ENCODE measurements at regions not wholly inside any gene's neighbourhood (a gene's known extent, or its start where the extent isn't known, plus 50 kb on each side); places are given as distances from the start of the nearest gene placed in this dataset.

- DNase-seq (ENCODE audit: low read depth in 2 of 2, low spot score in 1 of 2): no peak
Measured at GRCh38 chr12:125193376-125194152, 128.3 kb downstream of the AACS start.

DNA sequence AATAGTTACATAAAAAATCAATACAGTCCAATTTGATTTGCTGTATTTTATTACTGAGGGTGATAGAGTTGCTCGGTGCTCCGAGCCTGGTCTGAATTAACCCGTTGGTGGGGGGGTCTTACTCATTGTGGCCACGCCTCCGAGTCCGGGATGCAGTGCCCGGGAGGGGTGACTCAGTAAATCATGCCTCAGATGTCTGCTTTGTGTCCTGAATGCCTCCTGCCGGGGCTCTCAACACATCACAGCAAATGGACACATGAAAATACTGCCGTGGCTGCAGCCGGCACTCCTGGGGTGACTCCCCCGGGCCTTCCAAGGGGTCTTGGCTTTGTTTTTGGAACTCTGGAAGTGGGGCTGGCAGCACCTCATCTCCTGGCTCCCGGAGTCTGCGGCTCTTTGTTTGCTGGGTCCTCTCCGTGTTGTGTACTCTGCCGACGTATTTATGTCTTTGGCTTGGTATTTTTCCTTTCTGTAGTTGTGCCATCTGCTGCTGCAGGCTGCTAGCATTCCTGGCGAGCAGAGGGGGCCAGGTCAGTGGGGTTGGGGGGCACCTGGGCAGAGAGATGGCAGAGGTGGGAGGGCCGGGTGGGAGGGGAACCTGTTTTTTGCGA lies 129.0 kb downstream of the AACS start:
- DNase-seq (ENCODE audit: low read depth in 2 of 2, low spot score in 1 of 2): no peak

DNA sequence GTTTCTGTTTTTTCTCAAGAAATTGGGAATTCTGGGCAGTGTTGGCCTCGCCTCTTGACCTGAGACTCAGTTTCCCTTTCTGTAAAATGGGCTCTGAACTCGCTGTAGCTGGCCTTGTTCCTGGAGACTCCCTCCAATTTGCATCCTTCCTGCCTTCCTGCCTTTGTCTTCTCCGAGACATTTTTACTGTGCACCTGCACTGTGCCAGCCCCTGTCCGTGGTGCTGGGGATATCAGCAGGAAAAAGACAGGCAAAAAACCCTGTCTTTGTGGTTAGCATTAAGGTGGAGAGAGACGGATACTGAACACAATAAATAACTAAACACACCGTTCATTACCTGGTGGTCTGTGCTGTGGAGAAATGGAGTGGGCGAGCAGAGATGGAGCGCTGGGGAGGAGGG lies 129.8 kb downstream of the AACS start:
- no peak for DNase-seq (ENCODE audit: low read depth in 2 of 2, low spot score in 1 of 2)

DNA sequence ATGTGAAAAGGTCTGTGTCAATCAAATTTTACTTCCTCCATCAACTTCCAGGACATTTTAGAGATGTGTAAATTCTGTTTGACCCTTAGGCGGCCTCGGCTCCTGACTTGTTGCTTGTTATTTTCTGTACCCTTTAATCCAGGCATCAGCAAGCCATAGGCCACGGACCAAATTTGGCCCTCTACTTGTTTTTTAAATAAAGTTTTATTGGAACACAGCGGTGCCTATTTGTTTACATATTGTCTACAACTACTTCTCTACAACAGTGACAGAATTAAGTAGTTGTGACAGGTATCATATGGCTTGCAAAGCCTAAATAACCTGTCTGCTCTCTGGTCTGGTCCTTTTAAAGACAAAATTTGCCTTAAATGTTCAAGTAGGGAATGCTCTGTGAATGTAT lies 132.1 kb downstream of the AACS start:
- DNase-seq (ENCODE audit: low read depth in 2 of 2, low spot score in 1 of 2): no peak

GRCh38 chr12:125198652-125199051 lies 133.4 kb downstream of the AACS start:
- DNase-seq (ENCODE audit: low read depth in 2 of 2, low spot score in 1 of 2): no peak

- no peak for DNase-seq (ENCODE audit: low read depth in 2 of 2, low spot score in 1 of 2)
Measured at GRCh38 chr12:125201090-125201489, 135.9 kb downstream of the AACS start.

GRCh38 chr12:125201940-125202339 lies 136.7 kb downstream of the AACS start:
- DNase-seq (ENCODE audit: low read depth in 2 of 2, low spot score in 1 of 2): no peak

DNA sequence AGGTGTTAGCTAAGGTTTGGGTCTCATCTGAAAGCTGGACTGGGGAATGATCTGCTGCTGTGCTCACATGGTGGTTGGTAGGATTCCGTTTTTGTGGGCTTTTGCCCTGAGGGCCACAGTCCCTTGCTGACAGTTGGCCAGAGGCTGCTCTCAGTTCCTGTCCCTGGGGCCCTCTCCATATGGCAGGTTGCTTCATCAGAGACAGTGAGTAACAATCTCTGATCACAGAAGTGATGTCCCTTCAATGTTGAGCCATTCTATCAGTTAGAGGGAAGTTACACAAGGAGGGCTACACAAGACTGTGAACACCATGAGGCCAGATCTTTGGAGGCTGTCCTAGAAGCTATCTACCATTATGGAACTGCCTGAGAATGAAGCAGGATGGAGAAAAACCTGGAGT lies 137.2 kb downstream of the AACS start:
- no peak for DNase-seq (ENCODE audit: low read depth in 2 of 2, low spot score in 1 of 2)

DNA sequence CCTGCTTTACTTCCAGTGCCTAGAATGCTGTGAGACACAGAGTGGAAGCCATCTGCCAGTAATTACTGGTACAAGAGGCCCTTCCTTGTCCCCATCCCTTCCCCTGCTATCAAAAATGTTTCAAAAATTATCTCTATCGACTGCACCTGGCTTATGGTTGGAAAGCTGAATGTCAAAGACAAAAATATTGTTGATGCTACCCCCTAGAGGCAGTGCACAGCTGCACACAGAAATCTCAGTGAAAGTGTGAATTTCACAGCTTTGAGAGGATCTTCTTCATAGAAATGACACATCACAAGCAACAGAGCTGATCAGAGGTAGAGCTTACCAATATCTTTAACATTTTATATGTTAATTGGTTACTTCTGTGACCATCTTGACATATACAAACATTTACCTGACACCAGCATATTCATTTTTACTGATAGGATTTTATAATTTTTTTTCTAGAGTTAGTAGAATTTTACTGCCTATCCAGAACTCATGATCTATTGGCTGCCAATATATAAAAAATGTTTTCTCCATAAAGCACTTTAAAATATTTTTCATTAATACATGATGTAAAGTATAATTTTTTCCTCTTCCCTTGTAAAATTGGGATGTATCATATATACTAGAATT lies 138.0 kb downstream of the AACS start:
- no peak for DNase-seq (ENCODE audit: low read depth in 2 of 2, low spot score in 1 of 2)

DNA sequence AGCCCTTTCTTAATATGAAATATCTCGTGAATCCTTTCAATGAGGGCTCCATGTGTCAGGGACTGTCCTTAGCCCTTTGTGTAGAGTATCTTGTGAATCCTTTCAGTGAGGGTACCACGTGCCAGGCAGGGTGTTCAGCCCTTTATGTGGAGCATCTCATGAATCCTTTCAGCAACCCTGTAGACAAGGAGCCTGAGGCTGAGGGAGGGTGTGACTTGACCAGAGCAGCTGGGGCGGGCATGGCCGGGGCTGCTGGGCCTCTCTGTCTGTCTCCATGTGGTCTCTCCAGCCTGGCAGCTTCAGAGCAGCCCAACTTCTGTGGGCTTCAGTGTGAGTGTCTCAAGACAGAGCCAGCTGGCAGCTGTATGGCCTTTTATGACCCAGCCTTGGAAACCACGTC lies 140.2 kb downstream of the AACS start:
- no peak for DNase-seq (ENCODE audit: low read depth in 2 of 2, low spot score in 1 of 2)

DNA sequence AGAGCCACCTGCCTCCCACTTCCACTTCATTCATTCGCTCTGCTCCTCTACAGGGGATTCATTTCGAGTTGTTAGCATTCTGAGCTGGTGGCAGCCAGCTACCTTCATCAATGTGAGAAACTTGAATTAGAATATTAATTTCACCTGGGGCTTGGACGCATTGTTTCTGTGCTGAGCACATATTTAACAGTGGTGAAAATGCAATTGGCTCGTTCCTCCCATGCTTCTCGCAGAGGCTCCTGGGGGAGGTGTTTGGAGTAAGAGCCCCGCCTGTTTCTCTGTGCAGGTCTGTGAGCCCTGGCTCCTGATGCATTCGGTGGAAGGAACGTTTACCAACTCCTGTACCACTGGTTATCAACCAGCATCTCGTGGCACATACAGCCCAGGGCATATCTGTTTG lies 141.5 kb downstream of the AACS start:
- DNase-seq (ENCODE audit: low read depth in 2 of 2, low spot score in 1 of 2): no peak

- no peak for DNase-seq (ENCODE audit: low read depth in 2 of 2, low spot score in 1 of 2)
Measured at GRCh38 chr12:125208334-125208733, 143.1 kb downstream of the AACS start.

DNA sequence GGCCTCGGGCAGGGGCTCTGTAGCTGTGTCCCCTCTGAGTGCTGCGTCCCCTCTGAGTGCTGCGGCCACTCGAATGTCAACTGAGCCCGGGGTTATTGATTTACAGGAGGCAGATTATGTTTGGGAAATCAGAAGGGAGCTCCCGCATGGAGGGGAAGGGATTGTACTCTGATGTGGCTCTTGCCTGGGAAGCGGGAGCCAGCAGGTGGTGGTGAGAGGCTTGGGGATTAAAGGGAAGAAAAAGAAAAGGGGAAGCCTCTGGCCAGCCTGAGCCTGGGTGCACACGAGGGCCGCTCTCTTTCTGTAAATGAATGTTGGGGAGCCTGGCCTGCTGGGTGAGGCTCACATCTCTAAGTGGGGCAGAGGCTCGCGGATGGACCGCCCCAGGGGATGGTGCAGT lies 143.7 kb downstream of the AACS start:
- no peak for DNase-seq (ENCODE audit: low read depth in 2 of 2, low spot score in 1 of 2)

- DNase-seq (ENCODE audit: low read depth in 2 of 2, low spot score in 1 of 2): no peak
Measured at GRCh38 chr12:125210104-125210755, 145.0 kb downstream of the AACS start.

DNA sequence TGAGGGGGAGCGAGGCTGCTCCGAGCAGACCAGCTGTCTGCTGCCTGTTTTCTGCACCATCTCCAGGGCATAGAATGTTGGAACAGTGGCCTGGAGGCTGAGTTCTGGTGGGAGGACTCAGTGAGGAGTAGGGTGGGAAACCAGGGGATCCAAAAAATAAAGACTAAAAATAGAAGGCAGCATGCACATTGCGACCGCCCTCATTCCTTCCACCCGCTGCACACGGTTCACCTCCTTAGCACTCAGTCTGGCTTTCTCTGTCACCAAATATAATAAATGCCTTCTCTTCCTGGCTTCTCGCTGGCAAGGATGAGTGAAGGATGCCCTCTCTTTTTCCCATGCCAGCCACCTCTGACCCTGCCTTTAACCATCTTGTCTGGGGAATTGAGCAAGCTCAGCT lies 146.2 kb downstream of the AACS start:
- no peak for DNase-seq (ENCODE audit: low read depth in 2 of 2, low spot score in 1 of 2)

GRCh38 chr12:125214289-125214688 lies 149.1 kb downstream of the AACS start:
- no peak for DNase-seq (ENCODE audit: low read depth in 2 of 2, low spot score in 1 of 2)

DNA sequence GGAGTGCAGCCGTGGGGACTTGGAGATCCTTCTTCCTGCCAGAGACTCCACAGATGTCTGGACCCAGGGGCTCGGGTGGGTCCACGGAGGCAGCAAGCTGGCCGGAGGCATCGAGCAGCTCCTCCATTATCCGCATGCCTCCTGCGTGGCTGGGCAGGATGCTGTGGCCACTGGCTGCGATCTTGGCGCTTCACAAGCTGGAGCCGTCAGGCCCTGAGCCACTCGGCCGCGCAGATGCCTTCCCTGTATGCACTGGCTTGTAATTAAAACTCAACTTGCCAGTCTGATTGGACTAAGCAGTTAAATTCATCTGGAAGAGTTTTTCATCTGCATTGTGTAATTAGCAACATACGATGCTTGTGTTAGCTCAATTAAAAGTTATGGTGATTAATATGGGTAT lies 151.5 kb downstream of the AACS start:
- DNase-seq (ENCODE audit: low read depth in 2 of 2, low spot score in 1 of 2): no peak

DNA sequence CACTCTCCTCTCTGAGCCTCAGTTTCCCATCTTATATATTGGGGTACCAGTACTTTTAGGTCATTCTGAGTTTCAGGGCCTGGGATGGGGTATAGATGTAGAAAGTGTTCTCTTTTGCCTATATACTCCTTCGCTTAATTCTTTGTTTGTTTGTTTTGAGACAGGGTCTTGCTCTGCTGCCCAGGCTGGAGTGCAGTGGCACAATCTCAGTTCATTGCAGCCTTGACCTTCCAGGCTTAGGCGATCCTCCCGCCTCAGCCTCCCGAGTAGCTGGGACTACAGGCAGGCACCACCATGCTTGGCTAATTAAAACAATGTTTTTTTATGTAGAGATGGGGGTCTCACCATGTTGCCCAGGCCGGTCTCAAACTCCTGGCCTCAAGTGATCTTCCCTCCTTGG lies 152.1 kb downstream of the AACS start:
- DNase-seq (ENCODE audit: low read depth in 2 of 2, low spot score in 1 of 2): no peak

DNA sequence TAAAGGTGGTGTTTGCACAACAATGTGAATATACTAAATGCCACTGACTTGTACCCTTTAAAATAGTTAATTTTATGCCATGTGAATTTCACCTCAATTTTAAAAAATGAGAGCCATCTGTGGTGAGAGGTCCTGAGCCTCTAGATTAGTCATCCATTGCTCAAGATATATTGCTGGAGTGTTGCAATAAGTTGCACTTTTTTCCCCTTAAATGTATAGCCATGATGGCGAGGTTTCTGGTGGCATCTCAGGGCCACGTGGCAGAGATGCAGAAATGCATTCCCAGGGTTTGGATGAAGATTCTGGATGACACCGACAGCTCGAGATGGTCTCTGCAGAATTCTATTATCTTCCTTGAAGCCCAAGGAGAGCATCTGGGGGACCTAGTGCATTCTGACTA lies 153.7 kb downstream of the AACS start:
- no peak for DNase-seq (ENCODE audit: low read depth in 2 of 2, low spot score in 1 of 2)

DNA sequence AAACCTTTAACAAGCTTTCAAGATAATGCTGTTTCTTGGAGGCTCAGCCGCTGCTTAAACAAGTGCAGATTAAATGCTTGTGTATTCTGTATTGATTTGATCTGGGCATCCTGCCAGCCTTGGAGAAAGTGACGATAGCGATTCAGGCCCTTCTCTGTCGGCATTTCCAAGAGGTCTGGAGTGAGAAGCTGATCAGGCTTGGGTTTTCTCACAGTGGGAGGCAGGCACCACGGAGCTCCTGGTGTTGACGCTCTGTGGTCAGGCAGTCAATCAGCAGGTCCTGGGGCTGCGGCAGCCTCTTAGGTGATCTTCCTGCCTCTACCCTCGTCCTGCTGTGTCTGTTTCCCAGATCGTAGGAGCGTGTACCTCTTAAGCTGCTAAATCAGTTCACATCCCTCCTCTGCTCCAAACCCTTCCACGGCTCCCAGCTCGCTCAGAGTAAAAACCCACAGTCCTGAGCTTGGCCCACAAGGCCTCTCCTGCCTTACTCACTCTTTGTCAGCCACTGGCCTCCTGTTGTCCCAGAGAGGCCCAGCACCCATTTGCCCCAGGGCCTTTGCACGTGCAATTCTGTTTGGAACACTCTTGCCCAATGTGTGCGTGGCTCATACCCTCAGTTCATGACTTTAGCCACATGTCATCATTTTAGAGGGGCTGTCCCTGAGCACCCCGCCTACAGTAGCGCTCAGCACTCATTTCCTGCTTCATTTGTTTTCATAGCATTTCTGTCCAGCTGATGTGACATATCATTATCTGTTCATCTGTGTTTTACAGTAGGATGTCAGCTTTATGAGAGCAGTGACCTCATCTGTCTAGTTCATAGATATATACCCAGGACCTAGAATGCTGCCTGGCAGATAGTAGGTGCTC lies 155.4 kb downstream of the AACS start:
- no peak for DNase-seq (ENCODE audit: low read depth in 2 of 2, low spot score in 1 of 2)

DNA sequence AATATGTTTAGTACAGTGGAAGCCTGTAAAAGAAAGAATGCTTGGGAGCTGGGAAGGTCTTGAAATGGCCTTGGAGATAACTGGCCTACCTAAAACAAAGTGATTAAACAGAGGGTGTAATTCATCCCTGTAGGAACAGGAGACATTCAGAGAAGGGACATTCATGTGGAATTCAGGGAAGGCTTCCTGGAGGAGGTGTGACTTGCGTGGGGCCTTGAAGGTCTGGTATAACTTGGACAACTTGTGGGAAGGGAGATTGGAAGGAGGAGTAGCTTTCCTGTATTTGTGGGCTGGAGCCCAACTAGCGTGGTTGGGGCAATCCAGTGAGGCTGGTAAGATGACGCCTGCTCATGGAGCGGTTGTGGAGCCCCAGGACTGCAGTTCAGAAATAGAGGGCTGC lies 156.4 kb downstream of the AACS start:
- DNase-seq (ENCODE audit: low read depth in 2 of 2, low spot score in 1 of 2): no peak

All from stimulated activated CD8-positive, alpha-beta memory T cell treated with anti-CD3 and anti-CD28 coated beads, Interleukin-4, amount 100 ng/mL, for 1 hour (primary cell).